Glutamatergic neuron (in vitro differentiated cells): ENCODE measurements at regions not wholly inside any gene's neighbourhood (a gene's known extent, or its start where the extent isn't known, plus 50 kb on each side); places are given as distances from the start of the nearest gene placed in this dataset.

Source experiments
- DNase-seq: peaks from one replicate; pipeline ENCODE4 v3.0.0; 2022
- H3K27ac Mint-ChIP-seq: one replicate; pipeline ENCODE4 v1.8.0; 2020; ENCODE audit warnings: mild to moderate bottlenecking, mixed read lengths, inconsistent platforms; ENCODE audit not compliant: unreplicated experiment
- H3K27me3 Mint-ChIP-seq: one replicate; pipeline ENCODE4 v1.8.0; 2020; ENCODE audit warnings: mild to moderate bottlenecking, moderate library complexity, mixed read lengths, inconsistent platforms; ENCODE audit not compliant: unreplicated experiment
- H3K36me3 Mint-ChIP-seq: one replicate; pipeline ENCODE4 v1.8.0; 2020; ENCODE audit warnings: mild to moderate bottlenecking, mixed read lengths, inconsistent platforms; ENCODE audit not compliant: unreplicated experiment
- H3K4me1 Mint-ChIP-seq: one replicate; pipeline ENCODE4 v1.8.0; 2020; ENCODE audit warnings: mild to moderate bottlenecking, low read depth, mixed read lengths, inconsistent platforms; ENCODE audit not compliant: unreplicated experiment
- H3K4me3 Mint-ChIP-seq: one replicate; pipeline ENCODE4 v1.8.0; 2020; ENCODE audit warnings: mild to moderate bottlenecking, mixed read lengths, inconsistent platforms; ENCODE audit not compliant: unreplicated experiment
- H3K9me3 Mint-ChIP-seq: one replicate; pipeline ENCODE4 v1.8.0; 2020; ENCODE audit warnings: mild to moderate bottlenecking, moderate library complexity, mixed read lengths, inconsistent platforms; ENCODE audit not compliant: unreplicated experiment
- TF ChIP-seq, protein P1 (sequence below): fragments of 200-600 bp; sonication (generic); IDR thresholded peaks from one replicate; pipeline ENCODE4 v1.5.0; 2021; ENCODE audit not compliant: partially characterized antibody, unreplicated experiment

DNA sequence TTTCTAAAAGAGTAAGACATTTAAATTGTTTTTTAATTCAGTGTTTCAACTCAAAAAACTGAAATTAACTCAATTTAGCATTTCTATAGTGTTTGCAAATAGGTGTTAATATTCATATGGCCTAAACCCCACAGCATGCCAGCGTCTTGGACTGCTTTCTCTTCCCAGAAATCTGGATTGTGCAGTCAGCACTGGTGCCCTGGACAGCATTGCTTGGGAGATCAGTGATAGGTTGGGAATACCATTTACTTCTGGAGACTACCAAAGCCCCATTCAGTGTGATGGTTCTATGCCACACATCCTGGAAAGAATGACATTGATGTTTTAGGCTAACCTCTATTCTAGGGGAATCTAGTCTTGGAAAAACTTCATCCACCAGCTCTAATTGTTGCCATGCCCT, 455.0 kb upstream of the KLHL29 start:
- peaks cover 4% of the 10 kb centered on the region for H3K36me3 Mint-ChIP-seq
- TF ChIP-seq, protein P1, sequence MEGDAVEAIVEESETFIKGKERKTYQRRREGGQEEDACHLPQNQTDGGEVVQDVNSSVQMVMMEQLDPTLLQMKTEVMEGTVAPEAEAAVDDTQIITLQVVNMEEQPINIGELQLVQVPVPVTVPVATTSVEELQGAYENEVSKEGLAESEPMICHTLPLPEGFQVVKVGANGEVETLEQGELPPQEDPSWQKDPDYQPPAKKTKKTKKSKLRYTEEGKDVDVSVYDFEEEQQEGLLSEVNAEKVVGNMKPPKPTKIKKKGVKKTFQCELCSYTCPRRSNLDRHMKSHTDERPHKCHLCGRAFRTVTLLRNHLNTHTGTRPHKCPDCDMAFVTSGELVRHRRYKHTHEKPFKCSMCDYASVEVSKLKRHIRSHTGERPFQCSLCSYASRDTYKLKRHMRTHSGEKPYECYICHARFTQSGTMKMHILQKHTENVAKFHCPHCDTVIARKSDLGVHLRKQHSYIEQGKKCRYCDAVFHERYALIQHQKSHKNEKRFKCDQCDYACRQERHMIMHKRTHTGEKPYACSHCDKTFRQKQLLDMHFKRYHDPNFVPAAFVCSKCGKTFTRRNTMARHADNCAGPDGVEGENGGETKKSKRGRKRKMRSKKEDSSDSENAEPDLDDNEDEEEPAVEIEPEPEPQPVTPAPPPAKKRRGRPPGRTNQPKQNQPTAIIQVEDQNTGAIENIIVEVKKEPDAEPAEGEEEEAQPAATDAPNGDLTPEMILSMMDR = no peak
- no peak for DNase-seq
- no peak overlapping the region for H3K4me3 Mint-ChIP-seq
- peaks cover 1% of the 10 kb centered on the region for H3K4me1 Mint-ChIP-seq
- peaks cover 2% of the 10 kb centered on the region for H3K27me3 Mint-ChIP-seq
- H3K27ac Mint-ChIP-seq = no peak overlapping the region
- no peaks in the 10 kb centered on the region for H3K9me3 Mint-ChIP-seq

DNA sequence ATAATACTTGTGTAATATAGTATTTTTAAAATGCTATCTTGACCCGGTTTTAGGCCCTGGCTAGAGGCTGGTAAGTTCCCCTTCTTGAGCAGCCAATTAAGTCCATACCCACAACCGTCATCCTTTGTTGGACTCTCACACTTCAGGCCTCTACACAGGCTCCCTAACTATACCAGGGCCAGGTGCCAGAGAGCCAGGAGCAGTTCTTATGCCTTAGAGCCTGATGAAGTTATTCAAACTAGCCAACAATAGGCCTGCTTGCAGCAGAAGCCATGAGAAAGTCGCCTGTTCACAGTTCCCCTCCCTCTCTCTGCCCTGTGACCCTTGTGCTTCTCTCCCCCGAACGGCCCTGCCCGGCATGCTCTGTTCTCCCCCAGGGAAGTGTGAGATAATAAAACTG, 454.2 kb upstream of the KLHL29 start:
- Mint-ChIP-seq H3K4me1 (peaks cover 1% of the 10 kb centered on the region), H3K27ac (no peak overlapping the region), H3K27me3 (peaks cover 2% of the 10 kb centered on the region), H3K4me3 (no peak overlapping the region), H3K9me3 (no peaks in the 10 kb centered on the region), H3K36me3 (peaks cover 4% of the 10 kb centered on the region)
- DNase-seq = no peak
- TF ChIP-seq, protein P1 = no peak

DNA sequence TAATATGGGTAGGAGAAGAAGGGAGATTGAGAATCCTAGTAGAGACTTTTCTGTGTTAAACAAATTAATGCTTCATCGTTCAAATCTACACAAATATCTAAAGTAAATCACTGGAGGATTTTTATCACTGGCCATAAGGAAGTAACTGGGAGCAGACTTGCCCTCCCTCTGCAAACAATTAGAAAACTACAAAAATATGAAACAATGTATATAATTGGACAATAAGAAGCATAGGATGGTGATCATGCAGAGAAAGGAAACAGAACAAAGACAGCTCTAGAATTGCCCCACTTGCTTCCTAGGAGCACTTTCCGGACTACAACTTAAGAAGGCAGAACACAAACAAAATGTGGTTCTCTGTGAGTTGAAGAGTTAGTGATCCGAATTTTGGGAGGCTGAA, 452.7 kb upstream of the KLHL29 start:
- Mint-ChIP-seq H3K4me3 (no peak overlapping the region), H3K27ac (no peak overlapping the region), H3K27me3 (peaks cover 2% of the 10 kb centered on the region), H3K36me3 (peaks cover 4% of the 10 kb centered on the region), H3K4me1 (peaks cover 1% of the 10 kb centered on the region), H3K9me3 (no peaks in the 10 kb centered on the region)
- DNase-seq = no peak
- TF ChIP-seq, protein P1 = no peak

DNA sequence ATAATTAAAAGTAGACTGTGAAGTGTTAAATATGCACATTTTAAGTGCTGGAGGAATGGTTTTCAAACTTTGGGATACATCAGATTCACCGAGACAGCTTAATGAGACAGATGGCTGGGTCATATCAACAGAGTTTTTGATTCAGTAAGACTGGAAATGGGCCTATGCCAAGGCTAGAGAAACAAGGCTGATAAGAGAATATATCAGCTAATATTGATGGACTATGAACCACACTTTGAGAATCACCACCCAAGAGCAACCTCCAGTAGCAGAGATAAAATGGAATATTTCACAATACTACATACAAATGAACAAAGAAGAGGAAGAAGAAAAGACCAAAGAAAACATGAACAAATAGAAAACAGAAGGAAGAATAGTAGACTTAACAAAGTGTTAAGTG, 450.2 kb upstream of the KLHL29 start:
- TF ChIP-seq, protein P1 = no peak
- H3K36me3 Mint-ChIP-seq = peaks cover 4% of the 10 kb centered on the region
- peaks cover 2% of the 10 kb centered on the region for H3K27me3 Mint-ChIP-seq
- no peak overlapping the region for H3K27ac Mint-ChIP-seq
- no peak for DNase-seq
- no peaks in the 10 kb centered on the region for H3K9me3 Mint-ChIP-seq
- no peak overlapping the region for H3K4me3 Mint-ChIP-seq
- peaks cover 1% of the 10 kb centered on the region for H3K4me1 Mint-ChIP-seq

DNA sequence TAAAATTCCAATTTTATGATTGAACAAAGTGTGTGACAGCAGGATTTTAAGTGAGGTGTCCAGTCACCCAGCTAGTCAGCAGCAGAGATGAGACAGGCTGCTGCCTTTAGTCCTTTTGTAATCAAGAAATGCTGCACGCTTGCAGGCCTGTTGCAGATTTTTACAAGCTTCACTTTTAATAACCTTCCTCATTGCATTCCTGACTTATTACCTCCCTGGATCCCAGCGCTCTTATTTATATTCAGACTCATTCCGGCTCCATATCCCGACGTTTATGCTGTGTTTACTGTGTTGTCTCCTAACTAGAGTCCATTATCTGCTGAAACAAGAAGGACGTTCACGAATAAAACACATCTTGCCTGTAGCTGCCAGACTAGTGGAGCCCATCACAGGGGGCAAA, 442.5 kb upstream of the KLHL29 start:
- DNase-seq = no peak
- Mint-ChIP-seq H3K9me3 (no peaks in the 10 kb centered on the region), H3K4me3 (no peak overlapping the region), H3K27me3 (no peaks in the 10 kb centered on the region), H3K27ac (no peak overlapping the region), H3K4me1 (no peaks in the 10 kb centered on the region), H3K36me3 (no peaks in the 10 kb centered on the region)
- TF ChIP-seq, protein P1 = no peak
